ENCODE measurements at regions not wholly inside any gene's neighbourhood (a gene's known extent, or its start where the extent isn't known, plus 50 kb on each side); places are given as distances from the start of the nearest gene placed in this dataset.
"Not testable (repeated sequence)": the region's sequence is repeated elsewhere in the genome, so short reads cannot be mapped to it uniquely, and the experiment has no call there.

GRCh38 chr19:34575206-34575605, 93.6 kb downstream of the WTIP start:
- DNase-seq (ENCODE audit: low read depth) = no peak

GRCh38 chr19:34574704-34575103, 93.1 kb downstream of the WTIP start:
- peak; percentile 33 for DNase-seq (ENCODE audit: low read depth)

GRCh38 chr19:34573226-34573864, 91.8 kb downstream of the WTIP start:
- no peak for DNase-seq (ENCODE audit: low read depth)

GRCh38 chr19:34570140-34570539, 88.6 kb downstream of the WTIP start:
- not testable (repeated sequence) for DNase-seq (ENCODE audit: low read depth)

GRCh38 chr19:34562344-34562743, 80.8 kb downstream of the WTIP start:
- not testable (repeated sequence) for DNase-seq (ENCODE audit: low read depth)

Data from RPMI7951 (cell line).